ENCODE measurements at regions not wholly inside any gene's neighbourhood (a gene's known extent, or its start where the extent isn't known, plus 50 kb on each side); places are given as distances from the start of the nearest gene placed in this dataset.

GRCh38 chr14:53468876-53469275 is 315.8 kb upstream of the DDHD1 start:
- no CpG with 5 or more reads among the region's 3 CpGs for WGBS (ENCODE audit: insufficient coverage)
- Histone ChIP-seq H3K27me3 (ENCODE audit: control insufficient read depth, insufficient read depth, low read length) (no peaks in the 10 kb centered on the region), H3K4me1 (ENCODE audit: control insufficient read depth, insufficient read depth, low read length) (peaks cover 10% of the 10 kb centered on the region), H3K27ac (ENCODE audit: low read length) (no peak overlapping the region), H3K4me3 (ENCODE audit: low read length) (no peak overlapping the region), H3K9me3 (replicated peaks; ENCODE audit: control insufficient read depth, low read depth, low read length) (no peaks in the 10 kb centered on the region), H3K36me3 (ENCODE audit: control insufficient read depth, insufficient read depth, low read length) (no peaks in the 10 kb centered on the region)
- no peak for DNase-seq

GRCh38 chr14:53464376-53464775 is 311.3 kb upstream of the DDHD1 start:
- no peaks in the 10 kb centered on the region for H3K4me1 ChIP-seq (ENCODE audit: control insufficient read depth, insufficient read depth, low read length)
- no peaks in the 10 kb centered on the region for H3K27me3 ChIP-seq (ENCODE audit: control insufficient read depth, insufficient read depth, low read length)
- no peaks in the 10 kb centered on the region for H3K36me3 ChIP-seq (ENCODE audit: control insufficient read depth, insufficient read depth, low read length)
- no peak overlapping the region for H3K4me3 ChIP-seq (ENCODE audit: low read length)
- no peak overlapping the region for H3K27ac ChIP-seq (ENCODE audit: low read length)
- WGBS (ENCODE audit: insufficient coverage): 60% methylated on average over 1 of the region's 2 CpGs
- no peaks in the 10 kb centered on the region for H3K9me3 ChIP-seq (replicated peaks; ENCODE audit: control insufficient read depth, low read depth, low read length)
- DNase-seq: no peak

DNA sequence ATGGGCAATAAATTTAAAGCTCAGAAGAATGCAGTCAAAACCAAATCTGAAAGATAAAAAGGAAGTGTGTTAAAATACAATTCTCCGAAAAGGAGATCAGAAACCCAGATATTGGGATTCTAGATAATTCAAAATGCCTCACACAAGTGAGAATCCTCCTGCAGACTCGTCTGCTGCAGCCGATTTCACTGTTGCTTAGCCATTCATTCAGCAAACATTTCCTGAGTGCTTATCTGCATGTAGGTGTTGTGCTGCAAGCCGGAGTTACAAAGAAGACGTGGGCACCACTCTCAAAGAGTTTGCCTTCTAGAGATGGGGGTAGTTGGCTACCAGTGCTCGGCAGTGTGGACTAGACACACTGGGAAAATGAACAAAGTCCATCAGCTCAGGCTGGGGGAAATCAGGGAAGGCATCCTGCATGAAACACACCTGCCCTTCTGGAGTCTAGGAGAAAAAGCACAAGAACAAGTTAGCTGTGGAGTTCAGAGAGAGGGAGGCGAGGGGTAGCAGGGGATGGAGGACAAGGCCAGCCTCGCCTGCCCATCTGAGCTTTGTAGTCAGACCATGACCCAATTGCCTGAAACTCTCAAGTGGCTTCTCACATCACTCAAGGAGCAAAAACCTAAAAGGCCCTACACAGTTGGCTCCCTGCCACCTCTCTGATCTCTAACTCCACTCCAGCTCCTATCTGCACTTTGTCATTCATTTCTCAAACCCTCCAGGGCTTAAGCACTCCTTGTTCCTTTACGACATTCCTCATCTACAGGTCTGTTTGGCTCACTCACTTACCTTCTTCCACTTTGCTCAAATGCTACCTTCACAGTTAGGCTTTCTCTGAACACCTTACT is 310.0 kb upstream of the DDHD1 start:
- Histone ChIP-seq H3K9me3 (replicated peaks; ENCODE audit: control insufficient read depth, low read depth, low read length) (no peaks in the 10 kb centered on the region), H3K36me3 (ENCODE audit: control insufficient read depth, insufficient read depth, low read length) (no peaks in the 10 kb centered on the region), H3K4me3 (ENCODE audit: low read length) (no peak overlapping the region), H3K27ac (ENCODE audit: low read length) (no peak overlapping the region), H3K4me1 (ENCODE audit: control insufficient read depth, insufficient read depth, low read length) (no peaks in the 10 kb centered on the region), H3K27me3 (ENCODE audit: control insufficient read depth, insufficient read depth, low read length) (no peaks in the 10 kb centered on the region)
- no peak for DNase-seq
- 79% methylated on average over 7 of the region's 9 CpGs for WGBS (ENCODE audit: insufficient coverage)

GRCh38 chr14:53461858-53462257 is 308.7 kb upstream of the DDHD1 start:
- DNase-seq: no peak
- no peak overlapping the region for H3K4me3 ChIP-seq (ENCODE audit: low read length)
- H3K27me3 ChIP-seq (ENCODE audit: control insufficient read depth, insufficient read depth, low read length): no peaks in the 10 kb centered on the region
- H3K9me3 ChIP-seq (replicated peaks; ENCODE audit: control insufficient read depth, low read depth, low read length): no peaks in the 10 kb centered on the region
- 56% methylated on average over 4 of the region's 6 CpGs for WGBS (ENCODE audit: insufficient coverage)
- H3K36me3 ChIP-seq (ENCODE audit: control insufficient read depth, insufficient read depth, low read length): no peaks in the 10 kb centered on the region
- H3K4me1 ChIP-seq (ENCODE audit: control insufficient read depth, insufficient read depth, low read length): no peaks in the 10 kb centered on the region
- no peak overlapping the region for H3K27ac ChIP-seq (ENCODE audit: low read length)

- Histone ChIP-seq H3K36me3 (ENCODE audit: control insufficient read depth, insufficient read depth, low read length) (no peaks in the 10 kb centered on the region), H3K27ac (ENCODE audit: low read length) (no peak overlapping the region), H3K9me3 (replicated peaks; ENCODE audit: control insufficient read depth, low read depth, low read length) (no peaks in the 10 kb centered on the region), H3K4me3 (ENCODE audit: low read length) (no peak overlapping the region), H3K27me3 (ENCODE audit: control insufficient read depth, insufficient read depth, low read length) (no peaks in the 10 kb centered on the region), H3K4me1 (ENCODE audit: control insufficient read depth, insufficient read depth, low read length) (no peaks in the 10 kb centered on the region)
- DNase-seq: peak; percentile 22
- WGBS (ENCODE audit: insufficient coverage): no CpG with 5 or more reads among the region's 1 CpG
These were observed 307.4 kb upstream of the DDHD1 start for GRCh38 chr14:53460544-53460943.

DNA sequence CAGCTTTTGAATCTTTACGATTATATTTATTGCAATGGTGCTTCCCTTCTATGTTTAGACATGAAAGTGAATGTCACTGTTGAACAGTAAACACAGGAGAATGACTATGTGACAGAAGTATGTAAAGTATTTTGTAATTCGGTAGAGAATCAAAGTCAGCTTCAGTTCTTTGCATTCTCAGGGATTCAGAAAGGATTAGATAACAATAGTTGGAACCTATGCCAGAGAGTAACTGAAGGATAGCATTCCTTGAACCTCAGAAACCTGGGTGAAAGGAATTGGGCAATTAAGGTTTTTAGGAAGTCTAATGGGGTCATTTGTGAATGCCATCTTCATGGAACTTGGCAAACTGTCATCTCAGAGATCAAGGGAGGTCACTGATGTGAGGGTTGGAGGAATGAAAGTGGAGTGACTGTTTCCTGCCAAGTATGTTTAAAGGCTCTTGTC is 305.3 kb upstream of the DDHD1 start:
- 0% methylated on average over 1 of the region's 2 CpGs for WGBS (ENCODE audit: insufficient coverage)
- Histone ChIP-seq H3K4me3 (ENCODE audit: low read length) (no peak overlapping the region), H3K9me3 (replicated peaks; ENCODE audit: control insufficient read depth, low read depth, low read length) (no peaks in the 10 kb centered on the region), H3K4me1 (ENCODE audit: control insufficient read depth, insufficient read depth, low read length) (no peaks in the 10 kb centered on the region), H3K27ac (ENCODE audit: low read length) (no peak overlapping the region), H3K36me3 (ENCODE audit: control insufficient read depth, insufficient read depth, low read length) (no peaks in the 10 kb centered on the region), H3K27me3 (ENCODE audit: control insufficient read depth, insufficient read depth, low read length) (no peaks in the 10 kb centered on the region)
- DNase-seq: no peak

- no peaks in the 10 kb centered on the region for H3K9me3 ChIP-seq (replicated peaks; ENCODE audit: control insufficient read depth, low read depth, low read length)
These were observed 303.8 kb upstream of the DDHD1 start for GRCh38 chr14:53456931-53457330.

GRCh38 chr14:53452005-53452673 is 299.0 kb upstream of the DDHD1 start:
- H3K4me3 ChIP-seq (ENCODE audit: low read length): no peak overlapping the region
- whole genome bisulfite sequencing (ENCODE audit: insufficient coverage): 96% methylated on average over 2 of the region's 4 CpGs
- DNase-seq: no peak
- no peaks in the 10 kb centered on the region for H3K27me3 ChIP-seq (ENCODE audit: control insufficient read depth, insufficient read depth, low read length)
- no peaks in the 10 kb centered on the region for H3K4me1 ChIP-seq (ENCODE audit: control insufficient read depth, insufficient read depth, low read length)
- H3K9me3 ChIP-seq (replicated peaks; ENCODE audit: control insufficient read depth, low read depth, low read length): no peaks in the 10 kb centered on the region
- no peak overlapping the region for H3K27ac ChIP-seq (ENCODE audit: low read length)
- no peaks in the 10 kb centered on the region for H3K36me3 ChIP-seq (ENCODE audit: control insufficient read depth, insufficient read depth, low read length)

More at GRCh38 chr14:53456931-53457330, 303.8 kb upstream of the DDHD1 start:
- no peak overlapping the region for H3K27ac ChIP-seq (ENCODE audit: low read length)
- WGBS (ENCODE audit: insufficient coverage): no CpG with 5 or more reads among the region's 1 CpG
- no peaks in the 10 kb centered on the region for H3K4me1 ChIP-seq (ENCODE audit: control insufficient read depth, insufficient read depth, low read length)
- DNase-seq: no peak
- H3K27me3 ChIP-seq (ENCODE audit: control insufficient read depth, insufficient read depth, low read length): no peaks in the 10 kb centered on the region
- no peaks in the 10 kb centered on the region for H3K36me3 ChIP-seq (ENCODE audit: control insufficient read depth, insufficient read depth, low read length)
- no peak overlapping the region for H3K4me3 ChIP-seq (ENCODE audit: low read length)

DNA sequence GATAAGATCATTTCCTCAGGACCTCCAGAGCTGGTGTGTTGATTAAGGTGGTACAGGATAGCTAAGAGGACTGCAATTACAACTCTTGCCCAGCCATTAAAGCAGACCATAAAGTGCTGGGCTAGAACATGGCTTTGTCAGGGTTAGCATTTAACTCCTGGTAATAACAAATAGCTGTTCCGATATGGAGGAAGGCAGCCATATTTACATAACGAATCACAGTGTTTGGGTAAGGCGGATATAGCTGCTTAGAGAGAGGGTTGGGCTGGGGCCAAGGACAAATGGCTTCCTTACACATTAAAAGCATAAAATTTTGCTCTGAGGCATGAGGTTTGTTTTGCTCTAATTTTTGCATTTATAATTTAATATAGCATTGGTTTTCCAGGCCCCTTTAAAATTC is 297.7 kb upstream of the DDHD1 start:
- H3K27ac ChIP-seq (ENCODE audit: low read length): no peak overlapping the region
- H3K4me3 ChIP-seq (ENCODE audit: low read length): no peak overlapping the region
- no peak for DNase-seq
- WGBS (ENCODE audit: insufficient coverage): 33% methylated on average over 1 of the region's 3 CpGs
- no peaks in the 10 kb centered on the region for H3K27me3 ChIP-seq (ENCODE audit: control insufficient read depth, insufficient read depth, low read length)
- no peaks in the 10 kb centered on the region for H3K9me3 ChIP-seq (replicated peaks; ENCODE audit: control insufficient read depth, low read depth, low read length)
- no peaks in the 10 kb centered on the region for H3K4me1 ChIP-seq (ENCODE audit: control insufficient read depth, insufficient read depth, low read length)
- no peaks in the 10 kb centered on the region for H3K36me3 ChIP-seq (ENCODE audit: control insufficient read depth, insufficient read depth, low read length)

DNA sequence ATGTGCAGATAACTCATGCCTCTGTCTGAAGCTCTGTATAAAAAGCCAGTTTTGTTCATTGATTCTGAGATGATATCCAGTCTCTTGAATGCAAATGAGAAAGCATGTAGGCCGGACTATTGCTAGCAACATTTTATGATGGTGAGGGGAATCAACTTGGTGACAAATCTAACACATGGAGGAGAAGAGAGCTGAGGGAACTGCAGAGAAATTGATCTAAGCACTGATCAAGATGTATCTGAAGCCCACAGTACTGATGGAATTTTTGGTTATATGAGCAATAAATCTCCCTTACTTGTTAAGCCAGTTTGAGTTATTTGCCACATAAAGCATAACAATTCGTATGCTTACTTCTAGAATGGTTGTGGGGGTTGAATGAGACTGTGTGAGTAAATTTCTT is 295.6 kb upstream of the DDHD1 start:
- Histone ChIP-seq H3K36me3 (ENCODE audit: control insufficient read depth, insufficient read depth, low read length) (no peaks in the 10 kb centered on the region), H3K4me1 (ENCODE audit: control insufficient read depth, insufficient read depth, low read length) (no peaks in the 10 kb centered on the region), H3K9me3 (replicated peaks; ENCODE audit: control insufficient read depth, low read depth, low read length) (no peaks in the 10 kb centered on the region), H3K4me3 (ENCODE audit: low read length) (no peak overlapping the region), H3K27me3 (ENCODE audit: control insufficient read depth, insufficient read depth, low read length) (no peaks in the 10 kb centered on the region), H3K27ac (ENCODE audit: low read length) (no peak overlapping the region)
- no peak for DNase-seq
- WGBS (ENCODE audit: insufficient coverage): 67% methylated on average over 1 of the region's 2 CpGs
